ENCODE measurements at regions not wholly inside any gene's neighbourhood (a gene's known extent, or its start where the extent isn't known, plus 50 kb on each side); places are given as distances from the start of the nearest gene placed in this dataset.

DNA sequence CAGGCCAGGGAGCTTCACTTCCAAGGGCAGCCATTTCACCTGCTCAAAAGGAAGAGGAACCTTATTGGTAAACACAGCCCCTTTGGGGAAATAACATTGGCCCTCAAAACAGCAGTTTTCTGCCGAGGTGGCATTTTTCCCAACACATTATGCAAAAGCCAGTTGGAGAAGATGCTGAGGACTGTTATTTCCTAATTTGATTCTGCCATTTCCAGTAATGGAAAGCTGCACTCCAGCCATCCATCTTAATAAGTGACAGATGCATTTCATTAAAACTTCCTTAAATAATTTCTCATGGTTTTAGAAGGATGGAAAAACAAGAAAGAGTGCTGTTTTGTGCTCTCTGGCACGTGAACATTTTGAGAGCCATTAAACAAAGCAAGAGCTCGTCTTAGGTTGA is 55.9 kb upstream of the ALK start (continued):
- TF ChIP-seq, protein P1, sequence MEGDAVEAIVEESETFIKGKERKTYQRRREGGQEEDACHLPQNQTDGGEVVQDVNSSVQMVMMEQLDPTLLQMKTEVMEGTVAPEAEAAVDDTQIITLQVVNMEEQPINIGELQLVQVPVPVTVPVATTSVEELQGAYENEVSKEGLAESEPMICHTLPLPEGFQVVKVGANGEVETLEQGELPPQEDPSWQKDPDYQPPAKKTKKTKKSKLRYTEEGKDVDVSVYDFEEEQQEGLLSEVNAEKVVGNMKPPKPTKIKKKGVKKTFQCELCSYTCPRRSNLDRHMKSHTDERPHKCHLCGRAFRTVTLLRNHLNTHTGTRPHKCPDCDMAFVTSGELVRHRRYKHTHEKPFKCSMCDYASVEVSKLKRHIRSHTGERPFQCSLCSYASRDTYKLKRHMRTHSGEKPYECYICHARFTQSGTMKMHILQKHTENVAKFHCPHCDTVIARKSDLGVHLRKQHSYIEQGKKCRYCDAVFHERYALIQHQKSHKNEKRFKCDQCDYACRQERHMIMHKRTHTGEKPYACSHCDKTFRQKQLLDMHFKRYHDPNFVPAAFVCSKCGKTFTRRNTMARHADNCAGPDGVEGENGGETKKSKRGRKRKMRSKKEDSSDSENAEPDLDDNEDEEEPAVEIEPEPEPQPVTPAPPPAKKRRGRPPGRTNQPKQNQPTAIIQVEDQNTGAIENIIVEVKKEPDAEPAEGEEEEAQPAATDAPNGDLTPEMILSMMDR (IDR thresholded peaks at IDR 0.05): no peak
- TF ChIP-seq, protein P2, sequence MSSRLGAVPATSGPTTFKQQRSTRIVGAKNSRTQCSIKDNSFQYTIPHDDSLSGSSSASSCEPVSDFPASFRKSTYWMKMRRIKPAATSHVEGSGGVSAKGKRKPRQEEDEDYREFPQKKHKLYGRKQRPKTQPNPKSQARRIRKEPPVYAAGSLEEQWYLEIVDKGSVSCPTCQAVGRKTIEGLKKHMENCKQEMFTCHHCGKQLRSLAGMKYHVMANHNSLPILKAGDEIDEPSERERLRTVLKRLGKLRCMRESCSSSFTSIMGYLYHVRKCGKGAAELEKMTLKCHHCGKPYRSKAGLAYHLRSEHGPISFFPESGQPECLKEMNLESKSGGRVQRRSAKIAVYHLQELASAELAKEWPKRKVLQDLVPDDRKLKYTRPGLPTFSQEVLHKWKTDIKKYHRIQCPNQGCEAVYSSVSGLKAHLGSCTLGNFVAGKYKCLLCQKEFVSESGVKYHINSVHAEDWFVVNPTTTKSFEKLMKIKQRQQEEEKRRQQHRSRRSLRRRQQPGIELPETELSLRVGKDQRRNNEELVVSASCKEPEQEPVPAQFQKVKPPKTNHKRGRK (CRISPR knock-in tag; IDR thresholded peaks at IDR 0.05; ENCODE audit: borderline replicate concordance): no peak
- TF ChIP-seq NFE2L1 (CRISPR knock-in tag; IDR thresholded peaks at IDR 0.05) (no peak), TEAD1 (CRISPR knock-in tag; IDR thresholded peaks at IDR 0.05) (no peak), SMAD4 (CRISPR knock-in tag; IDR thresholded peaks at IDR 0.05) (no peak), KAT7 (CRISPR knock-in tag; IDR thresholded peaks at IDR 0.05; ENCODE audit: borderline replicate concordance) (no peak), ZNF671 (CRISPR knock-in tag; IDR thresholded peaks at IDR 0.05) (no peak), GTF2I (CRISPR knock-in tag; conservative IDR thresholded peaks at IDR 0.05) (no peak), JAZF1 (CRISPR knock-in tag; IDR thresholded peaks at IDR 0.05) (no peak), TEAD4 (CRISPR knock-in tag; IDR thresholded peaks at IDR 0.05) (no peak)
- TF ChIP-seq, protein P3, sequence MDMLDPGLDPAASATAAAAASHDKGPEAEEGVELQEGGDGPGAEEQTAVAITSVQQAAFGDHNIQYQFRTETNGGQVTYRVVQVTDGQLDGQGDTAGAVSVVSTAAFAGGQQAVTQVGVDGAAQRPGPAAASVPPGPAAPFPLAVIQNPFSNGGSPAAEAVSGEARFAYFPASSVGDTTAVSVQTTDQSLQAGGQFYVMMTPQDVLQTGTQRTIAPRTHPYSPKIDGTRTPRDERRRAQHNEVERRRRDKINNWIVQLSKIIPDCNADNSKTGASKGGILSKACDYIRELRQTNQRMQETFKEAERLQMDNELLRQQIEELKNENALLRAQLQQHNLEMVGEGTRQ (CRISPR knock-in tag; IDR thresholded peaks at IDR 0.05): no peak
- TF ChIP-seq, protein P4, sequence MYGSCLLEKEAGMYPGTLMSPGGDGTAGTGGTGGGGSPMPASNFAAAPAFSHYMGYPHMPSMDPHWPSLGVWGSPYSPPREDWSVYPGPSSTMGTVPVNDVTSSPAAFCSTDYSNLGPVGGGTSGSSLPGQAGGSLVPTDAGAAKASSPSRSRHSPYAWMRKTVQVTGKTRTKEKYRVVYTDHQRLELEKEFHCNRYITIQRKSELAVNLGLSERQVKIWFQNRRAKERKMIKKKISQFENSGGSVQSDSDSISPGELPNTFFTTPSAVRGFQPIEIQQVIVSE (CRISPR knock-in tag; IDR thresholded peaks at IDR 0.05; ENCODE audit: borderline replicate concordance): no peak
- TF ChIP-seq, protein P5, sequence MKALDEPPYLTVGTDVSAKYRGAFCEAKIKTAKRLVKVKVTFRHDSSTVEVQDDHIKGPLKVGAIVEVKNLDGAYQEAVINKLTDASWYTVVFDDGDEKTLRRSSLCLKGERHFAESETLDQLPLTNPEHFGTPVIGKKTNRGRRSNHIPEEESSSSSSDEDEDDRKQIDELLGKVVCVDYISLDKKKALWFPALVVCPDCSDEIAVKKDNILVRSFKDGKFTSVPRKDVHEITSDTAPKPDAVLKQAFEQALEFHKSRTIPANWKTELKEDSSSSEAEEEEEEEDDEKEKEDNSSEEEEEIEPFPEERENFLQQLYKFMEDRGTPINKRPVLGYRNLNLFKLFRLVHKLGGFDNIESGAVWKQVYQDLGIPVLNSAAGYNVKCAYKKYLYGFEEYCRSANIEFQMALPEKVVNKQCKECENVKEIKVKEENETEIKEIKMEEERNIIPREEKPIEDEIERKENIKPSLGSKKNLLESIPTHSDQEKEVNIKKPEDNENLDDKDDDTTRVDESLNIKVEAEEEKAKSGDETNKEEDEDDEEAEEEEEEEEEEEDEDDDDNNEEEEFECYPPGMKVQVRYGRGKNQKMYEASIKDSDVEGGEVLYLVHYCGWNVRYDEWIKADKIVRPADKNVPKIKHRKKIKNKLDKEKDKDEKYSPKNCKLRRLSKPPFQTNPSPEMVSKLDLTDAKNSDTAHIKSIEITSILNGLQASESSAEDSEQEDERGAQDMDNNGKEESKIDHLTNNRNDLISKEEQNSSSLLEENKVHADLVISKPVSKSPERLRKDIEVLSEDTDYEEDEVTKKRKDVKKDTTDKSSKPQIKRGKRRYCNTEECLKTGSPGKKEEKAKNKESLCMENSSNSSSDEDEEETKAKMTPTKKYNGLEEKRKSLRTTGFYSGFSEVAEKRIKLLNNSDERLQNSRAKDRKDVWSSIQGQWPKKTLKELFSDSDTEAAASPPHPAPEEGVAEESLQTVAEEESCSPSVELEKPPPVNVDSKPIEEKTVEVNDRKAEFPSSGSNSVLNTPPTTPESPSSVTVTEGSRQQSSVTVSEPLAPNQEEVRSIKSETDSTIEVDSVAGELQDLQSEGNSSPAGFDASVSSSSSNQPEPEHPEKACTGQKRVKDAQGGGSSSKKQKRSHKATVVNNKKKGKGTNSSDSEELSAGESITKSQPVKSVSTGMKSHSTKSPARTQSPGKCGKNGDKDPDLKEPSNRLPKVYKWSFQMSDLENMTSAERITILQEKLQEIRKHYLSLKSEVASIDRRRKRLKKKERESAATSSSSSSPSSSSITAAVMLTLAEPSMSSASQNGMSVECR (CRISPR knock-in tag; IDR thresholded peaks at IDR 0.05; ENCODE audit: borderline replicate concordance): no peak
- TF ChIP-seq, protein P6, sequence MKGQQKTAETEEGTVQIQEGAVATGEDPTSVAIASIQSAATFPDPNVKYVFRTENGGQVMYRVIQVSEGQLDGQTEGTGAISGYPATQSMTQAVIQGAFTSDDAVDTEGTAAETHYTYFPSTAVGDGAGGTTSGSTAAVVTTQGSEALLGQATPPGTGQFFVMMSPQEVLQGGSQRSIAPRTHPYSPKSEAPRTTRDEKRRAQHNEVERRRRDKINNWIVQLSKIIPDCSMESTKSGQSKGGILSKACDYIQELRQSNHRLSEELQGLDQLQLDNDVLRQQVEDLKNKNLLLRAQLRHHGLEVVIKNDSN (CRISPR knock-in tag; IDR thresholded peaks at IDR 0.05): no peak
- TF ChIP-seq, protein P7, sequence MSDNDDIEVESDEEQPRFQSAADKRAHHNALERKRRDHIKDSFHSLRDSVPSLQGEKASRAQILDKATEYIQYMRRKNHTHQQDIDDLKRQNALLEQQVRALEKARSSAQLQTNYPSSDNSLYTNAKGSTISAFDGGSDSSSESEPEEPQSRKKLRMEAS (CRISPR knock-in tag; IDR thresholded peaks at IDR 0.05): no peak

DNA sequence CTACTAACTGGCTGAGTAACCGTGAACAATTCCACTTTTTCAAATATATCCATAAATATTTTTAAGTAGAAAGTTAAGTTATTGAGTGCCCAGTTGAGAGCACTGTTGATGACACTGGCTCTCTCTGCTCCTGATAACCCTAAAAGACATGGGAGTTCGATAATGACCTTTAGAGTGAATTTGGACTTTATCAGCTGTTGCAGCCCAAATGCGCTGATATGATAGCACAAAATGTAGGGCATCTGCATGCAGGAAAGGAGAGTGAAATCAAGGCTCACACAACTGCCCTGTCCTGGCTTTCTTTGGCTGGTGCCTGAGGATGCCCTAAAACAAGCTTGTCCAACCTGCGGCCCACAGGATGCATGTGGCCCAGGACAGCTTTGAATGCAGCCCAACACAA is 60.0 kb upstream of the ALK start:
- ChIA-PET CTCF (no interaction called here), POLR2A (no interaction called here)
- no peaks in the 10 kb centered on the region for H3K27me3 Mint-ChIP-seq (ENCODE audit: low read depth)
- H3K36me3 Mint-ChIP-seq: no peaks in the 10 kb centered on the region
- no peak for ATAC-seq
- TF ChIP-seq, protein P8, sequence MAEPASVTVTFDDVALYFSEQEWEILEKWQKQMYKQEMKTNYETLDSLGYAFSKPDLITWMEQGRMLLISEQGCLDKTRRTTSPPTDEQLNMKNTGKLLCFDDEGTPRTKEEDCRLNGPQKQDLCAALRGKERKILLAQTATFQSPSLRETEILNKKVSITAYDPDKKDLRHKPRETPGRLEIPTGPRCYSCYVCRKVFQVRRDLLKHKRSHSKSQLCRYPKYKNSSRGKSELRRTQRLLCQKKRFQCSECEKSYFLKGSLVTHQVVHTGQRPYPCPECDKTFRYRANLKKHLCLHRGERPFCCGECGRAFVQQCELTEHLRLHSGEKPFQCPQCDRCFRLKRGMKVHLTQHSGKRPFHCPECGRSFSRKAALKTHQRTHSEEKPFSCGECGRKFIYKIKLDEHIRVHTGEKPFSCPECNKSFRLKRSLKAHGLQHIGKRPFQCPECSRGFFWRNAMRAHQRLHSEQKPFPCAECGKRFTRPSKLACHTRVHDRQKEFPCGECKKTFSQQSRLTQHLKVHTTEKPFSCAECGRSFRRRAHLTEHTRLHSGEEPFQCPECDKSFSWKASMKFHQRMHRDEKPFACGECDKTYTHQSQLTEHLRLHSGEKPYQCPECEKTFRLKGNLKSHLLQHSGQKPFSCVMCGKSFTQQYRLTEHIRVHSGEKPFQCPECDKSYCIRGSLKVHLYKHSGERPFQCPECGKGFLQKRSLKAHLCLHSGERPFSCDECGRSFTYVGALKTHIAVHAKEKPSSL (CRISPR knock-in tag; conservative IDR thresholded peaks at IDR 0.05): no peak
- no peak for TF ChIP-seq CBFB (CRISPR knock-in tag; IDR thresholded peaks at IDR 0.05; ENCODE audit: low read depth)
- no peak for DNase-seq (ENCODE audit: low spot score)
- H3K9me3 Mint-ChIP-seq: no peaks in the 10 kb centered on the region
- no peak overlapping the region for H3K27ac Mint-ChIP-seq
- no peak overlapping the region for H3K4me3 Mint-ChIP-seq
- 0 out of 2 replicates have a peak, but pooled peaks cover 6% of the 10 kb centered on the region for H3K4me1 Mint-ChIP-seq

Measured in WTC11 (cell line).